Cardiac muscle cell (in vitro differentiated cells and primary cell): ENCODE measurements at regions not wholly inside any gene's neighbourhood (a gene's known extent, or its start where the extent isn't known, plus 50 kb on each side); places are given as distances from the start of the nearest gene placed in this dataset.

Source experiments
- DNase-seq, 2 donors: peaks; one replicate each; pipeline versions ENCODE4 v3.0.0 to v3.0.0-alpha.2; 2010 to 2017; ENCODE audit warnings: low read depth in 1 of 2, low spot score in 1 of 2
- H3K27ac ChIP-seq: fragments of 200-600 bp; sonication (generic); 2 replicates; pipeline ENCODE4 v1.5.1; 2016
- H3K27me3 ChIP-seq: fragments of 200-600 bp; sonication (generic); 2 replicates; pipeline ENCODE4 v1.6.0; 2016; ENCODE audit warnings: control low read depth
- H3K36me3 ChIP-seq: fragments of 200-600 bp; sonication (generic); 2 replicates; pipeline ENCODE4 v1.5.1; 2016; ENCODE audit warnings: control low read depth
- H3K4me1 ChIP-seq: fragments of 200-600 bp; sonication (generic); 2 replicates; pipeline ENCODE4 v1.8.1; 2017; ENCODE audit warnings: low read depth, mild to moderate bottlenecking, mixed run types
- H3K4me3 ChIP-seq: fragments of 200-600 bp; sonication (generic); 2 replicates; pipeline ENCODE4 v1.5.1; 2016; ENCODE audit warnings: mild to moderate bottlenecking
- H3K9me3 ChIP-seq: fragments of 200-600 bp; sonication (generic); 2 replicates; pipeline ENCODE4 v1.5.1; 2017; ENCODE audit warnings: low read depth, mild to moderate bottlenecking, control low read depth
- CTCF ChIP-seq: IDR thresholded peaks from 2 replicates; pipeline ENCODE4 v1.5.1; 2012; ENCODE audit warnings: low read depth, mild to moderate bottlenecking, low read length

GRCh38 chr16:77562497-77562896 lies 127.7 kb upstream of the ADAMTS18 start:
- no peaks in the 10 kb centered on the region for H3K36me3 ChIP-seq
- peaks cover 7% of the 10 kb centered on the region for H3K27me3 ChIP-seq
- H3K4me3 ChIP-seq, result no peak overlapping the region
- no peaks in the 10 kb centered on the region for H3K9me3 ChIP-seq
- H3K4me1 ChIP-seq, result no peaks in the 10 kb centered on the region
- no peak overlapping the region for H3K27ac ChIP-seq
- no peak for DNase-seq
- TF ChIP-seq CTCF, result no peak

GRCh38 chr16:77564791-77565390 lies 130.1 kb upstream of the ADAMTS18 start:
- Histone ChIP-seq H3K27ac (no peak overlapping the region), H3K36me3 (no peaks in the 10 kb centered on the region), H3K9me3 (no peaks in the 10 kb centered on the region), H3K27me3 (peaks cover 12% of the 10 kb centered on the region), H3K4me3 (no peak overlapping the region), H3K4me1 (no peaks in the 10 kb centered on the region)
- peak in 1 of 2 donors; percentile 51 for DNase-seq
- no peak for TF ChIP-seq CTCF

GRCh38 chr16:77569406-77569805 lies 134.6 kb upstream of the ADAMTS18 start:
- no peak overlapping the region for H3K4me3 ChIP-seq
- no peaks in the 10 kb centered on the region for H3K9me3 ChIP-seq
- no peak overlapping the region for H3K27ac ChIP-seq
- H3K27me3 ChIP-seq, result peaks cover 16% of the 10 kb centered on the region
- DNase-seq, result no peak
- H3K4me1 ChIP-seq, result no peaks in the 10 kb centered on the region
- no peaks in the 10 kb centered on the region for H3K36me3 ChIP-seq
- TF ChIP-seq CTCF, result no peak

GRCh38 chr16:77570574-77570973 lies 135.7 kb upstream of the ADAMTS18 start:
- Histone ChIP-seq H3K4me1 (no peaks in the 10 kb centered on the region), H3K9me3 (no peaks in the 10 kb centered on the region), H3K27me3 (peaks cover 16% of the 10 kb centered on the region), H3K27ac (no peak overlapping the region), H3K4me3 (no peak overlapping the region), H3K36me3 (no peaks in the 10 kb centered on the region)
- peak in 1 of 2 donors; percentile 13 for DNase-seq
- no peak for TF ChIP-seq CTCF

- no peak overlapping the region for H3K4me3 ChIP-seq
- no peak for TF ChIP-seq CTCF
- H3K27me3 ChIP-seq, result peaks cover 16% of the 10 kb centered on the region
- DNase-seq, result no peak
- H3K27ac ChIP-seq, result no peak overlapping the region
- H3K36me3 ChIP-seq, result no peaks in the 10 kb centered on the region
- no peaks in the 10 kb centered on the region for H3K9me3 ChIP-seq
- H3K4me1 ChIP-seq, result no peaks in the 10 kb centered on the region
Observed at GRCh38 chr16:77571115-77571862, 136.5 kb upstream of the ADAMTS18 start.
